Hepatocyte (in vitro differentiated cells): ENCODE measurements at regions not wholly inside any gene's neighbourhood (a gene's known extent, or its start where the extent isn't known, plus 50 kb on each side); places are given as distances from the start of the nearest gene placed in this dataset.
A peak's percentile ranks its signal among the peaks of the same experiment; 100 is the strongest.
"Not testable (repeated sequence)": the region's sequence is repeated elsewhere in the genome, so short reads cannot be mapped to it uniquely, and the experiment has no call there.

Experiments used
- DNase-seq: peaks from one replicate; pipeline ENCODE4 v3.0.0-alpha.2; 2016; ENCODE audit warnings: low spot score
- H2AFZ ChIP-seq: fragments of 200-600 bp; sonication (generic); 2 replicates; pipeline ENCODE4 v1.6.0; 2016; ENCODE audit warnings: antibody characterized with exemption, mild to moderate bottlenecking
- H3K27ac ChIP-seq: fragments of 200-600 bp; sonication (generic); 2 replicates; pipeline ENCODE4 v1.5.1; 2016; ENCODE audit warnings: mild to moderate bottlenecking
- H3K27me3 ChIP-seq: fragments of 200-600 bp; sonication (generic); 2 replicates; pipeline ENCODE4 v1.6.1; 2016
- H3K36me3 ChIP-seq: fragments of 200-600 bp; sonication (generic); replicated peaks from 2 replicates; pipeline ENCODE4 v1.5.1; 2016; ENCODE audit warnings: low read depth; ENCODE audit not compliant: insufficient read depth
- H3K4me1 ChIP-seq: fragments of 200-600 bp; sonication (generic); 2 replicates; pipeline ENCODE4 v1.5.1; 2016; ENCODE audit warnings: mild to moderate bottlenecking, moderate library complexity; ENCODE audit not compliant: insufficient read depth
- H3K4me2 ChIP-seq: fragments of 200-600 bp; sonication (generic); 2 replicates; pipeline ENCODE4 v1.6.0; 2016
- H3K4me3 ChIP-seq: fragments of 200-600 bp; sonication (generic); 2 replicates; pipeline ENCODE4 v1.5.1; 2016; ENCODE audit warnings: mild to moderate bottlenecking
- H3K79me2 ChIP-seq: fragments of 200-600 bp; sonication (generic); 2 replicates; pipeline ENCODE4 v1.6.0; 2017; ENCODE audit warnings: mild to moderate bottlenecking
- H3K9me2 ChIP-seq: fragments of 200-600 bp; sonication (generic); replicated peaks from 2 replicates; pipeline ENCODE4 v1.6.0; 2017; ENCODE audit warnings: mild to moderate bottlenecking; ENCODE audit not compliant: insufficient read depth
- H3K9me3 ChIP-seq: fragments of 200-600 bp; sonication (generic); 2 replicates; pipeline ENCODE4 v1.5.1; 2016; ENCODE audit warnings: low read depth, mild to moderate bottlenecking
- H4K20me1 ChIP-seq: fragments of 200-600 bp; sonication (generic); 2 replicates; pipeline ENCODE4 v1.6.0; 2016; ENCODE audit warnings: mild to moderate bottlenecking; ENCODE audit not compliant: insufficient read depth, poor library complexity, severe bottlenecking
- CTCF ChIP-seq: fragments of 200-600 bp; sonication (generic); IDR thresholded peaks from 2 replicates; pipeline ENCODE4 v1.5.1; 2016; ENCODE audit warnings: antibody characterized with exemption, mild to moderate bottlenecking; ENCODE audit not compliant: poor library complexity
- EZH2 ChIP-seq: fragments of 200-600 bp; sonication (generic); IDR thresholded peaks from 2 replicates; pipeline ENCODE4 v1.6.1; 2016; ENCODE audit warnings: antibody characterized with exemption, mild to moderate bottlenecking, borderline replicate concordance
- EZH2phosphoT487 ChIP-seq: fragments of 200-600 bp; sonication (generic); IDR thresholded peaks from one replicate; pipeline ENCODE4 v1.6.1; 2018; ENCODE audit warnings: antibody characterized with exemption, mild to moderate bottlenecking, low read depth, moderate library complexity; ENCODE audit not compliant: unreplicated experiment, severe bottlenecking
- WGBS: methylation state at CpG from one replicate; pipeline ENCODE4 v1.1.6; 2016; ENCODE audit warnings: low lambda C conversion rate; ENCODE audit errors: missing lambda C conversion rate; 5-methylcytosine and 5-hydroxymethylcytosine counted together

GRCh38 chr6:16897669-16898068, 136.4 kb upstream of the ATXN1 start:
- no peaks in the 10 kb centered on the region for H3K79me2 ChIP-seq
- DNase-seq, result no peak
- no peak overlapping the region for H3K4me3 ChIP-seq

GRCh38 chr6:16894301-16894700, 133.0 kb upstream of the ATXN1 start:
- no peaks in the 10 kb centered on the region for H3K4me1 ChIP-seq
- no peaks in the 10 kb centered on the region for H3K79me2 ChIP-seq
- no peak overlapping the region for H2AFZ ChIP-seq
- peaks cover 4% of the 10 kb centered on the region for H3K9me3 ChIP-seq
- TF ChIP-seq EZH2 (no peak), EZH2phosphoT487 (no peak), CTCF (no peak)
- no peaks in the 10 kb centered on the region for H3K27me3 ChIP-seq
- H3K36me3 ChIP-seq, result no peaks in the 10 kb centered on the region
- no peak overlapping the region for H3K27ac ChIP-seq
- no peak overlapping the region for H3K4me2 ChIP-seq
- no peak overlapping the region for H3K4me3 ChIP-seq
- DNase-seq, result no peak
- H3K9me2 ChIP-seq, result no peaks in the 10 kb centered on the region
- H4K20me1 ChIP-seq, result no peaks in the 10 kb centered on the region

More at GRCh38 chr6:16897669-16898068, 136.4 kb upstream of the ATXN1 start:
- no peak overlapping the region for H2AFZ ChIP-seq
- TF ChIP-seq EZH2 (no peak), EZH2phosphoT487 (no peak), CTCF (no peak)
- H3K27ac ChIP-seq, result no peak overlapping the region
- no peaks in the 10 kb centered on the region for H3K27me3 ChIP-seq
- WGBS, result 95% methylated on average over 5 of the region's 5 CpGs
- no peak overlapping the region for H3K4me2 ChIP-seq
- peaks cover 4% of the 10 kb centered on the region for H3K9me3 ChIP-seq
- no peaks in the 10 kb centered on the region for H3K4me1 ChIP-seq
- no peaks in the 10 kb centered on the region for H3K9me2 ChIP-seq
- H4K20me1 ChIP-seq, result no peaks in the 10 kb centered on the region
- H3K36me3 ChIP-seq, result no peaks in the 10 kb centered on the region

GRCh38 chr6:16891110-16891509, 129.8 kb upstream of the ATXN1 start:
- H4K20me1 ChIP-seq, H3K9me3 ChIP-seq, H3K9me2 ChIP-seq, H2AFZ ChIP-seq, H3K27me3 ChIP-seq, H3K4me2 ChIP-seq, H3K36me3 ChIP-seq, H3K79me2 ChIP-seq, H3K4me3 ChIP-seq, H3K4me1 ChIP-seq, H3K27ac ChIP-seq, DNase-seq: not testable (repeated sequence)
- WGBS, result 77% methylated on average over 7 of the region's 7 CpGs

GRCh38 chr6:16885411-16886160, 124.3 kb upstream of the ATXN1 start:
- no peak overlapping the region for H3K4me2 ChIP-seq
- H3K27ac ChIP-seq, result peak overlapping the region; percentile 34
- H3K27me3 ChIP-seq, result no peaks in the 10 kb centered on the region
- TF ChIP-seq EZH2 (no peak), EZH2phosphoT487 (no peak)
- H3K9me3 ChIP-seq, result no peaks in the 10 kb centered on the region
- DNase-seq, result no peak
- no peaks in the 10 kb centered on the region for H3K9me2 ChIP-seq
- H3K4me1 ChIP-seq, result no peaks in the 10 kb centered on the region
- no peaks in the 10 kb centered on the region for H3K79me2 ChIP-seq
- no peak overlapping the region for H2AFZ ChIP-seq
- no peaks in the 10 kb centered on the region for H3K36me3 ChIP-seq
- H3K4me3 ChIP-seq, result no peak overlapping the region
- 73% methylated on average over 4 of the region's 4 CpGs for WGBS
- no peaks in the 10 kb centered on the region for H4K20me1 ChIP-seq
